Activated CD8-positive, alpha-beta T cell treated with anti-CD3 and anti-CD28 coated beads for 36 hours (primary cell): ENCODE measurements at regions not wholly inside any gene's neighbourhood (a gene's known extent, or its start where the extent isn't known, plus 50 kb on each side); places are given as distances from the start of the nearest gene placed in this dataset.

Source experiments
- ATAC-seq: fragments of 200-7000 bp; cut with Tn5 transposase; one replicate; pipeline ENCODE4 v1.10.0; 2021; ENCODE audit warnings: mild to moderate bottlenecking, moderate library complexity
- CTCF ChIA-PET: fragments of 350-600 bp; sonication (Branson Sonifier 250); formaldehyde crosslinking; loops from one replicate; lab custom pipeline; 2021; ENCODE audit warnings: antibody characterized with exemption; lab: Charles Lee
- POLR2A ChIA-PET: fragments of 350-600 bp; sonication (Branson Sonifier 250); formaldehyde crosslinking; loops from one replicate; lab custom pipeline; 2021; ENCODE audit warnings: antibody characterized with exemption; lab: Charles Lee
- DNase-seq: peaks from one replicate; pipeline ENCODE4 v3.0.0-alpha.2; 2020
- H3K27ac Mint-ChIP-seq: one replicate; pipeline ENCODE4 v1.8.0; 2021; ENCODE audit warnings: mild to moderate bottlenecking, mixed read lengths
- H3K27me3 Mint-ChIP-seq: one replicate; pipeline ENCODE4 v1.8.0; 2021; ENCODE audit warnings: mixed read lengths
- H3K36me3 Mint-ChIP-seq: one replicate; pipeline ENCODE4 v1.8.0; 2021; ENCODE audit warnings: low read depth, mixed read lengths
- H3K4me1 Mint-ChIP-seq: one replicate; pipeline ENCODE4 v1.8.0; 2021; ENCODE audit warnings: low read depth, mixed read lengths
- H3K4me3 Mint-ChIP-seq: one replicate; pipeline ENCODE4 v1.8.0; 2021; ENCODE audit warnings: mild to moderate bottlenecking, moderate library complexity, mixed read lengths
- H3K9me3 Mint-ChIP-seq: one replicate; pipeline ENCODE4 v1.8.0; 2021; ENCODE audit warnings: mixed read lengths
- intact Hi-C: fragments of 100-400 bp; cut with micrococcal nuclease; formaldehyde crosslinking; loops from one replicate; pipeline ENCODE4 v1.10.0; 2022
- TF ChIP-seq, protein P1 (sequence below): fragments of 200-600 bp; IDR thresholded peaks from one replicate; pipeline ENCODE4 v1.8.0; 2022; ENCODE audit warnings: antibody characterized with exemption, mild to moderate bottlenecking

GRCh38 chr14:87111741-87112140 is 881.2 kb downstream of the GALC start:
- H3K4me1 Mint-ChIP-seq, result no peaks in the 10 kb centered on the region
- POLR2A ChIA-PET, result no interaction called here
- no peak overlapping the region for H3K4me3 Mint-ChIP-seq
- no peaks in the 10 kb centered on the region for H3K36me3 Mint-ChIP-seq
- ATAC-seq (no peak), DNase-seq (no peak)
- intact Hi-C loops, result no loop called here
- TF ChIP-seq, protein P1, sequence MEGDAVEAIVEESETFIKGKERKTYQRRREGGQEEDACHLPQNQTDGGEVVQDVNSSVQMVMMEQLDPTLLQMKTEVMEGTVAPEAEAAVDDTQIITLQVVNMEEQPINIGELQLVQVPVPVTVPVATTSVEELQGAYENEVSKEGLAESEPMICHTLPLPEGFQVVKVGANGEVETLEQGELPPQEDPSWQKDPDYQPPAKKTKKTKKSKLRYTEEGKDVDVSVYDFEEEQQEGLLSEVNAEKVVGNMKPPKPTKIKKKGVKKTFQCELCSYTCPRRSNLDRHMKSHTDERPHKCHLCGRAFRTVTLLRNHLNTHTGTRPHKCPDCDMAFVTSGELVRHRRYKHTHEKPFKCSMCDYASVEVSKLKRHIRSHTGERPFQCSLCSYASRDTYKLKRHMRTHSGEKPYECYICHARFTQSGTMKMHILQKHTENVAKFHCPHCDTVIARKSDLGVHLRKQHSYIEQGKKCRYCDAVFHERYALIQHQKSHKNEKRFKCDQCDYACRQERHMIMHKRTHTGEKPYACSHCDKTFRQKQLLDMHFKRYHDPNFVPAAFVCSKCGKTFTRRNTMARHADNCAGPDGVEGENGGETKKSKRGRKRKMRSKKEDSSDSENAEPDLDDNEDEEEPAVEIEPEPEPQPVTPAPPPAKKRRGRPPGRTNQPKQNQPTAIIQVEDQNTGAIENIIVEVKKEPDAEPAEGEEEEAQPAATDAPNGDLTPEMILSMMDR, result no peak
- H3K27me3 Mint-ChIP-seq, result no peaks in the 10 kb centered on the region
- H3K27ac Mint-ChIP-seq, result no peak overlapping the region
- CTCF ChIA-PET, result no interaction called here
- H3K9me3 Mint-ChIP-seq, result peaks cover 6% of the 10 kb centered on the region

DNA sequence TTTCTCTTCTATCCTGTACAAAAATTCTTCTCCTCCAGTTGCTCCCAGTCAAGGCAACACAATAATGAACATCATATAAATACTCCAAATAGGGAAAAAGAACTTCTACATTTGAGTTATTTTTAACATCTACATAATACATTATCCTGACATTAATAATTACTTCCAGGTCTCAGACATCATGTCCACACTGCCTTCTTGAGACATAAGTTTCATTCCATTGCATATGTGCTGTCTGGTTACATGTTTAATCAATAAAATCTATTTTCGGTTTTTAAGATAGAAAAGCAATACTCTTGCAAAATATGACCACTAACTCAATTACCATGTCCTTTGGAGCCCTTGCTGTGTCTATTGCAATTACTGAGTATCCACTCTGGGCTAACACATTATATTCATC is 881.9 kb downstream of the GALC start:
- Mint-ChIP-seq H3K27ac (no peak overlapping the region), H3K27me3 (no peaks in the 10 kb centered on the region), H3K9me3 (peaks cover 6% of the 10 kb centered on the region), H3K4me3 (no peak overlapping the region), H3K36me3 (no peaks in the 10 kb centered on the region), H3K4me1 (no peaks in the 10 kb centered on the region)
- TF ChIP-seq, protein P1, result no peak
- CTCF ChIA-PET, result no interaction called here
- ATAC-seq (no peak), DNase-seq (no peak)
- POLR2A ChIA-PET, result no interaction called here
- intact Hi-C loops, result no loop called here

DNA sequence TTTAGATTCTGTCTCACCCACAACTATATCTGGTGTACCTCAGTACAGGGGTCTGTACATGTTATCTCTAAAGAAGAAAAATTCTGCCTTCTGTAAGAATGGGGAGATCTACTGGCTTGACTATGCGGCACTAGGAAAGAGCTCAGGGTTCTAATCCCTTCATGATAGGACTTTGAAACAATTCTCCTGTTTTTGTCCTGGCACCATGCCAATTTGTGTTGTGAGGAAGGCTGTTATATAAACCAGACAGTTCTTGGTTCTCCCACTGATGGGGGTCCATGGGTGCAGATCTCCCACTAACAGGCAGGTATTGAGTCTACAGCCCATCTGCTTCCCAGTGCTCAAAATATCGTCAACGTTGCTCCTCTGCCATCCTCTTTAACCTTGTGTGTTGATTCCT is 883.7 kb downstream of the GALC start:
- Mint-ChIP-seq H3K27ac (no peak overlapping the region), H3K9me3 (peaks cover 6% of the 10 kb centered on the region), H3K4me3 (no peak overlapping the region), H3K27me3 (no peaks in the 10 kb centered on the region), H3K4me1 (no peaks in the 10 kb centered on the region), H3K36me3 (no peaks in the 10 kb centered on the region)
- intact Hi-C loops, result no loop called here
- CTCF ChIA-PET, result no interaction called here
- TF ChIP-seq, protein P1, result no peak
- ATAC-seq, result no peak
- POLR2A ChIA-PET, result no interaction called here
- DNase-seq, result no peak

DNA sequence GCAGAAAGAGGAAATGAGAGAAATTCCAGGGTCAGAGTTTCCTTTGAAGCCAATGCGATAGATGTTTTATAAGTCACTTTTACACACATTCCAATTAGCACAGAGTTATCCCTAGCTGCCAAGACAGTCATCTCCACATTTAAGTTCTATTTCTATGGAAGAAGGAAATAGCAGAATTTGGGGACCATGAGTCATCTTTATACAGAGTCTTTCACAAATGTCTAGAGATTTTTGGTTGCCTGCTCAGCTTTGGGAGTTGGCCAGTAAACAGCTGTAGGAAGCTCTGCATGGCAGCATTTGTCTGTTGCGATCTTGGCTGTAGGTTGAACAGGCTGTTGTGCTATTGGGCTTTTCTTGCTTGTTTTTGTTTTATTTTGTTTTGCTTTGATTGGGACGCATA is 884.3 kb downstream of the GALC start:
- Mint-ChIP-seq H3K27ac (no peak overlapping the region), H3K36me3 (no peaks in the 10 kb centered on the region), H3K27me3 (no peaks in the 10 kb centered on the region), H3K9me3 (peaks cover 6% of the 10 kb centered on the region), H3K4me3 (no peak overlapping the region), H3K4me1 (no peaks in the 10 kb centered on the region)
- intact Hi-C loops, result no loop called here
- ChIA-PET CTCF (no interaction called here), POLR2A (no interaction called here)
- TF ChIP-seq, protein P1, result no peak
- ATAC-seq (no peak), DNase-seq (no peak)

GRCh38 chr14:87102811-87103378 is 890.1 kb downstream of the GALC start:
- POLR2A ChIA-PET, result interaction anchor here (0.7 kb wide), 1 partner anchor 20 kb away, joined by 3 read pairs; no protein-coding TSS in a partner anchor

More at GRCh38 chr14:87102811-87103378, 890.1 kb downstream of the GALC start:
- no peaks in the 10 kb centered on the region for H3K4me1 Mint-ChIP-seq
- TF ChIP-seq, protein P1, result no peak
- CTCF ChIA-PET, result no interaction called here
- intact Hi-C loops, result no loop called here
- H3K27me3 Mint-ChIP-seq, result no peaks in the 10 kb centered on the region
- DNase-seq, result no peak
- H3K9me3 Mint-ChIP-seq, result peaks cover 1% of the 10 kb centered on the region
- no peaks in the 10 kb centered on the region for H3K36me3 Mint-ChIP-seq
- no peak overlapping the region for H3K27ac Mint-ChIP-seq
- no peak overlapping the region for H3K4me3 Mint-ChIP-seq
- ATAC-seq, result no peak
